ENCODE measurements at regions not wholly inside any gene's neighbourhood (a gene's known extent, or its start where the extent isn't known, plus 50 kb on each side); places are given as distances from the start of the nearest gene placed in this dataset.

DNA sequence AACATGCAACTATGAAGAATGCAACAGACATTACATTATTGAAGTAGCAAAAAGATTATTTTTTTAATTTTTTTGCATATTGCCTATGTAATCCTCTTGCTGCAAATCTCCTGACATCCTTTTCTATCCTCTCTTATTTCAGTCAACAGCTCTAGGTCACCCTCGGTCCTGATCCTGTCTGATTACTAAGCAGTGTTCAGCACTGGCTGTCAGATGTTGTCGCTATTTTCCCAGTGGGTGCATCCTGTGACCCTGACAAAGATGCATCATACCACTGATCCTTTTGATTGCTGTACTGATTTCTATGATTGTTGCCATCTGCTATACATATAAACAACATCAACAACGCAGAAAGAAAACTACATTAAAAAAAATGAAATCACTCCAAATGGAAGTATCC is 443.7 kb upstream of the PRR20A start:
- Mint-ChIP-seq H3K4me3 (ENCODE audit: unreplicated experiment) (no peak overlapping the region), H3K27ac (ENCODE audit: unreplicated experiment) (no peak overlapping the region), H3K4me1 (ENCODE audit: low read depth, unreplicated experiment) (no peaks in the 10 kb centered on the region), H3K27me3 (ENCODE audit: low read depth, unreplicated experiment) (no peaks in the 10 kb centered on the region), H3K36me3 (ENCODE audit: low read depth, unreplicated experiment) (no peaks in the 10 kb centered on the region), H3K9me3 (ENCODE audit: unreplicated experiment) (no peaks in the 10 kb centered on the region)
- H4K20me1 ChIP-seq (ENCODE audit: insufficient read depth, low read length), result no peaks in the 10 kb centered on the region
- H3K4me2 ChIP-seq (ENCODE audit: low read length), result no peak overlapping the region
- no peak for TF ChIP-seq EZH2 (IDR thresholded peaks at IDR 0.05; ENCODE audit: insufficient read depth, low read length)
- TF ChIP-seq, protein P1, sequence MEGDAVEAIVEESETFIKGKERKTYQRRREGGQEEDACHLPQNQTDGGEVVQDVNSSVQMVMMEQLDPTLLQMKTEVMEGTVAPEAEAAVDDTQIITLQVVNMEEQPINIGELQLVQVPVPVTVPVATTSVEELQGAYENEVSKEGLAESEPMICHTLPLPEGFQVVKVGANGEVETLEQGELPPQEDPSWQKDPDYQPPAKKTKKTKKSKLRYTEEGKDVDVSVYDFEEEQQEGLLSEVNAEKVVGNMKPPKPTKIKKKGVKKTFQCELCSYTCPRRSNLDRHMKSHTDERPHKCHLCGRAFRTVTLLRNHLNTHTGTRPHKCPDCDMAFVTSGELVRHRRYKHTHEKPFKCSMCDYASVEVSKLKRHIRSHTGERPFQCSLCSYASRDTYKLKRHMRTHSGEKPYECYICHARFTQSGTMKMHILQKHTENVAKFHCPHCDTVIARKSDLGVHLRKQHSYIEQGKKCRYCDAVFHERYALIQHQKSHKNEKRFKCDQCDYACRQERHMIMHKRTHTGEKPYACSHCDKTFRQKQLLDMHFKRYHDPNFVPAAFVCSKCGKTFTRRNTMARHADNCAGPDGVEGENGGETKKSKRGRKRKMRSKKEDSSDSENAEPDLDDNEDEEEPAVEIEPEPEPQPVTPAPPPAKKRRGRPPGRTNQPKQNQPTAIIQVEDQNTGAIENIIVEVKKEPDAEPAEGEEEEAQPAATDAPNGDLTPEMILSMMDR (IDR thresholded peaks at IDR 0.05; ENCODE audit: insufficient read depth, low read depth, low read length), result no peak
- no peak overlapping the region for H2AFZ ChIP-seq (ENCODE audit: low read depth, low read length)
- DNase-seq (ENCODE audit: low read depth) (no peak), FAIRE-seq (no peak)
- H3K4me3 ChIP-seq (ENCODE audit: insufficient read depth, low read depth, low read length), result no peak overlapping the region
- H3K9ac ChIP-seq (ENCODE audit: low read length), result no peak overlapping the region
- no peak overlapping the region for H3K27ac ChIP-seq (ENCODE audit: low read depth, low read length)
- H3K4me1 ChIP-seq (ENCODE audit: insufficient read depth, low read length), result no peaks in the 10 kb centered on the region
- H3K27me3 ChIP-seq (ENCODE audit: insufficient read depth, low read length), result no peaks in the 10 kb centered on the region
- H3K36me3 ChIP-seq (ENCODE audit: insufficient read depth, low read length), result no peaks in the 10 kb centered on the region
- no peaks in the 10 kb centered on the region for H3K79me2 ChIP-seq (ENCODE audit: insufficient read depth, low read length)
- H3K9me3 ChIP-seq (ENCODE audit: insufficient read depth, low read depth, low read length), result no peaks in the 10 kb centered on the region

DNA sequence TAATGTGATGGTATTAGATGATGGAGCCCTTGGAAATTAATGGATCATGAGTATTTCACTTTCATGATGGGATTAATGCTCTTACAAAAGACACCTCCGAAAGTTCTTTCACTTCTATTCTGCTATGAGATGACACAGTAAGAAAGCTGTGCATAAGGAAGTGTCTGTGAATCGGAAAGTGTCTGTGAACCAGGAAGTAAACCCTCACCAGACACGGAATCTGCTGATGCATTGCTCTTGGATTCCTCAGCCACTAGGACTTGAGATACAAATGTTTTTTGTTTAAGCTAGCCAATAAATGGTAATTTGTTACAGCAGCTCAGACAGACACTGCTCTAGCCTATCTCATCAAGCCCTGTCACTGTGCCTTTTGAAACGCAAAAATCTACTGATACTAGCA is 440.4 kb upstream of the PRR20A start:
- Mint-ChIP-seq H3K4me1 (ENCODE audit: low read depth, unreplicated experiment) (no peaks in the 10 kb centered on the region), H3K36me3 (ENCODE audit: low read depth, unreplicated experiment) (no peaks in the 10 kb centered on the region), H3K9me3 (ENCODE audit: unreplicated experiment) (no peaks in the 10 kb centered on the region), H3K27me3 (ENCODE audit: low read depth, unreplicated experiment) (no peaks in the 10 kb centered on the region), H3K27ac (ENCODE audit: unreplicated experiment) (no peak overlapping the region), H3K4me3 (ENCODE audit: unreplicated experiment) (no peak overlapping the region)
- Histone ChIP-seq H3K27ac (ENCODE audit: low read depth, low read length) (no peak overlapping the region), H3K4me3 (ENCODE audit: insufficient read depth, low read depth, low read length) (no peak overlapping the region), H3K4me2 (ENCODE audit: low read length) (no peak overlapping the region), H3K79me2 (ENCODE audit: insufficient read depth, low read length) (no peaks in the 10 kb centered on the region), H3K27me3 (ENCODE audit: insufficient read depth, low read length) (no peaks in the 10 kb centered on the region), H3K4me1 (ENCODE audit: insufficient read depth, low read length) (no peaks in the 10 kb centered on the region), H3K9ac (ENCODE audit: low read length) (no peak overlapping the region), H4K20me1 (ENCODE audit: insufficient read depth, low read length) (no peaks in the 10 kb centered on the region), H3K9me3 (ENCODE audit: insufficient read depth, low read depth, low read length) (no peaks in the 10 kb centered on the region), H2AFZ (ENCODE audit: low read depth, low read length) (no peak overlapping the region), H3K36me3 (ENCODE audit: insufficient read depth, low read length) (no peaks in the 10 kb centered on the region)
- DNase-seq (ENCODE audit: low read depth), result no peak
- no peak for TF ChIP-seq EZH2 (IDR thresholded peaks at IDR 0.05; ENCODE audit: insufficient read depth, low read length)
- TF ChIP-seq, protein P1 (IDR thresholded peaks at IDR 0.05; ENCODE audit: insufficient read depth, low read depth, low read length), result no peak
- no peak for FAIRE-seq

DNA sequence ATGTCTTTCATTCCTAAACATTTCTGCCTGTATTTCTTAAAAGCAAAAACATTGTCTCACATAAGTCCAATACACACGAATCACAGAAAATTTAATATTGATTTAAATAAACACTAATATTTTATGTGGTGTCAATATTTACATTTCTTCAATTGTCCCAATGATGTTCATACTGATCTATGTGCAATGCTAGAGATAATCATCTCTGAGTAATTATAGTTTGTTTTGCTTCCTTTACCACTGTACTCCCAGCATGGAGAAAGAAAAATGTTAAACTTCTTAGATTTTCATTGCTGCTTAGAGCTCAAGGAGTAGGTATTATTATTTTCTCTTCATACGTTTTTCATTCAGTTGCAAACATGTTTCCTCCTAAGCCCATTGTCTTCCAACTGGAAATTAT is 434.2 kb upstream of the PRR20A start:
- Histone ChIP-seq H3K9me3 (ENCODE audit: insufficient read depth, low read depth, low read length) (no peaks in the 10 kb centered on the region), H3K4me1 (ENCODE audit: insufficient read depth, low read length) (no peaks in the 10 kb centered on the region), H3K9ac (ENCODE audit: low read length) (no peak overlapping the region), H4K20me1 (ENCODE audit: insufficient read depth, low read length) (no peaks in the 10 kb centered on the region), H3K79me2 (ENCODE audit: insufficient read depth, low read length) (no peaks in the 10 kb centered on the region), H3K27me3 (ENCODE audit: insufficient read depth, low read length) (no peaks in the 10 kb centered on the region), H3K36me3 (ENCODE audit: insufficient read depth, low read length) (no peaks in the 10 kb centered on the region), H2AFZ (ENCODE audit: low read depth, low read length) (no peak overlapping the region), H3K4me2 (ENCODE audit: low read length) (no peak overlapping the region), H3K27ac (ENCODE audit: low read depth, low read length) (no peak overlapping the region), H3K4me3 (ENCODE audit: insufficient read depth, low read depth, low read length) (no peak overlapping the region)
- no peaks in the 10 kb centered on the region for H3K9me3 Mint-ChIP-seq (ENCODE audit: unreplicated experiment)
- H3K36me3 Mint-ChIP-seq (ENCODE audit: low read depth, unreplicated experiment), result no peaks in the 10 kb centered on the region
- TF ChIP-seq EZH2 (IDR thresholded peaks at IDR 0.05; ENCODE audit: insufficient read depth, low read length), result no peak
- TF ChIP-seq, protein P1 (IDR thresholded peaks at IDR 0.05; ENCODE audit: insufficient read depth, low read depth, low read length), result no peak
- FAIRE-seq (no peak), DNase-seq (ENCODE audit: low read depth) (no peak)
- H3K27ac Mint-ChIP-seq (ENCODE audit: unreplicated experiment), result no peak overlapping the region
- no peaks in the 10 kb centered on the region for H3K27me3 Mint-ChIP-seq (ENCODE audit: low read depth, unreplicated experiment)
- no peak overlapping the region for H3K4me3 Mint-ChIP-seq (ENCODE audit: unreplicated experiment)
- H3K4me1 Mint-ChIP-seq (ENCODE audit: low read depth, unreplicated experiment), result peaks cover 4% of the 10 kb centered on the region

Data from astrocyte (in vitro differentiated cells and primary cell).